ENCODE measurements at regions not wholly inside any gene's neighbourhood (a gene's known extent, or its start where the extent isn't known, plus 50 kb on each side); places are given as distances from the start of the nearest gene placed in this dataset.

GRCh38 chr3:127091376-127091775, 101.6 kb upstream of the PRR23E start:
- no peak for DNase-seq

GRCh38 chr3:127092368-127092767, 100.6 kb upstream of the PRR23E start:
- DNase-seq, result no peak

GRCh38 chr3:127092776-127093175, 100.2 kb upstream of the PRR23E start:
- DNase-seq, result no peak

- DNase-seq, result no peak
Measured at GRCh38 chr3:127093312-127093711, 99.6 kb upstream of the PRR23E start.

GRCh38 chr3:127095774-127096173, 97.2 kb upstream of the PRR23E start:
- DNase-seq, result no peak

GRCh38 chr3:127096256-127097071, 96.5 kb upstream of the PRR23E start:
- DNase-seq, result no peak

- no peak for DNase-seq
Measured at GRCh38 chr3:127097072-127097405, 95.9 kb upstream of the PRR23E start.

GRCh38 chr3:127097481-127097880, 95.5 kb upstream of the PRR23E start:
- DNase-seq, result no peak

- no peak for DNase-seq
Measured at GRCh38 chr3:127099982-127100381, 92.9 kb upstream of the PRR23E start.

- no peak for DNase-seq
Measured at GRCh38 chr3:127100459-127101410, 92.2 kb upstream of the PRR23E start.

GRCh38 chr3:127101411-127102187, 91.3 kb upstream of the PRR23E start:
- DNase-seq, result no peak

GRCh38 chr3:127102188-127102520, 90.8 kb upstream of the PRR23E start:
- DNase-seq, result no peak

GRCh38 chr3:127102587-127102986, 90.3 kb upstream of the PRR23E start:
- DNase-seq, result no peak

- DNase-seq, result no peak
Measured at GRCh38 chr3:127103080-127103479, 89.9 kb upstream of the PRR23E start.

GRCh38 chr3:127104586-127104985, 88.3 kb upstream of the PRR23E start:
- no peak for DNase-seq

- DNase-seq, result no peak
Measured at GRCh38 chr3:127105587-127105986, 87.3 kb upstream of the PRR23E start.

GRCh38 chr3:127106053-127106452, 86.9 kb upstream of the PRR23E start:
- no peak for DNase-seq

GRCh38 chr3:127106456-127106855, 86.5 kb upstream of the PRR23E start:
- no peak for DNase-seq

- DNase-seq, result no peak
Measured at GRCh38 chr3:127107002-127107401, 85.9 kb upstream of the PRR23E start.

GRCh38 chr3:127107491-127108375, 85.2 kb upstream of the PRR23E start:
- no peak for DNase-seq

GRCh38 chr3:127108796-127109195, 84.1 kb upstream of the PRR23E start:
- DNase-seq, result no peak

GRCh38 chr3:127110982-127111693, 81.8 kb upstream of the PRR23E start:
- no peak for DNase-seq

Measured in inflammatory macrophage treated with lipopolysaccharide for 4 hours (primary cell).